Activated CD4-positive, alpha-beta T cell treated with anti-CD3 and anti-CD28 coated beads for 36 hours (primary cell): ENCODE measurements at regions not wholly inside any gene's neighbourhood (a gene's known extent, or its start where the extent isn't known, plus 50 kb on each side); places are given as distances from the start of the nearest gene placed in this dataset.
"Not testable (repeated sequence)": the region's sequence is repeated elsewhere in the genome, so short reads cannot be mapped to it uniquely, and the experiment has no call there.

Source experiments
- ATAC-seq: fragments of 200-7000 bp; cut with Tn5 transposase; one replicate; pipeline ENCODE4 v1.10.0; 2021; ENCODE audit warnings: mild to moderate bottlenecking, moderate library complexity
- CTCF ChIA-PET: fragments of 350-600 bp; sonication (Branson Sonifier 250); formaldehyde crosslinking; loops from one replicate; lab custom pipeline; 2021; ENCODE audit warnings: antibody characterized with exemption; lab: Charles Lee
- POLR2A ChIA-PET: fragments of 350-600 bp; sonication (Branson Sonifier 250); formaldehyde crosslinking; loops from one replicate; lab custom pipeline; 2021; ENCODE audit warnings: antibody characterized with exemption, inconsistent platforms; lab: Charles Lee
- DNase-seq: peaks from one replicate; pipeline ENCODE4 v3.0.0-alpha.2; 2020
- H3K27ac Mint-ChIP-seq: one replicate; pipeline ENCODE4 v1.8.0; 2021; ENCODE audit warnings: mixed read lengths
- H3K27me3 Mint-ChIP-seq: one replicate; pipeline ENCODE4 v1.8.0; 2021; ENCODE audit warnings: mixed read lengths
- H3K36me3 Mint-ChIP-seq: one replicate; pipeline ENCODE4 v1.8.0; 2021; ENCODE audit warnings: low read depth, mixed read lengths
- H3K4me1 Mint-ChIP-seq: one replicate; pipeline ENCODE4 v1.8.0; 2021; ENCODE audit warnings: mixed read lengths
- H3K4me3 Mint-ChIP-seq: one replicate; pipeline ENCODE4 v1.8.0; 2021; ENCODE audit warnings: mild to moderate bottlenecking, moderate library complexity, mixed read lengths
- H3K9me3 Mint-ChIP-seq: one replicate; pipeline ENCODE4 v1.8.0; 2021; ENCODE audit warnings: low read depth, mixed read lengths
- intact Hi-C, 2 experiments: fragments of 100-400 bp; cut with DNase I in 1 of 2; cut with micrococcal nuclease in 1 of 2; formaldehyde crosslinking; loops; one replicate each; pipeline versions ENCODE4 v1.14.2 to v1.15.1; 2022 to 2024; cut with DNase I, micrococcal nuclease

DNA sequence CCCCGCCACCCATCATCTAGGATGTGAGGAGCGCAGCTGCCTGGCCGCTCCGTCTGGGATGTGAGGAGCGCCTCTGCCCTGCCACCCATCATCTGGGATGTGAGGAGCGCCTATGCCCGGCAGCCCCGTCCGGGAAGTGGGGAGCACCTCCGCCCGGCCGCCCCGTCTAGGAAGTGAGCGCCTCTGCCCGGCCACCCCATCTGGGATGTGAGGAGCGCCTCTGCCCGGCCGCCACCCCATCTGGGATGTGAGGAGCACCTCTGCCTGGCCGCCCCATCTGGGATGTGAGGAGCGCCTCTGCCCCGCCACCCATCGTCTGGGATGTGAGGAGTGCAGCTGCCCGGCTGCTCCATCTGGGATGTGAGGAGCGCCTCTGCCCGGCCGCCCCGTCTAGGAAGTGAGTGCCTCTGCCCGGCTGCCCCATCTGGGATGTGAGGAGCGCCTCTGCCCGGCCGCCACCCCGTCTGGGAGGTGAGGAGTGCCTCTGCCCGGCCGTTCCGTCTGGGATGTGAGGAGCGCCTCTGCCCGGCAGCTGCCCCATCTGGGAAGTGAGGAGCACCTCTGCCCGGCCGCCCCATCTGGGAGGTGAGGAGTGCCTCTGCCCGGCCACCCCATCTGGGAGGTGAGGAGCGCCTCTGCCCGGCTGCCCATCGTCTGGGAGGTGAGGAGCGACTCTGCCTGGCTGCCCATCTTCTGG is 1086.5 kb downstream of the TYW1 start:
- H3K4me3 Mint-ChIP-seq, POLR2A ChIA-PET, DNase-seq, ATAC-seq, H3K27ac Mint-ChIP-seq, intact Hi-C loops, H3K4me1 Mint-ChIP-seq, H3K27me3 Mint-ChIP-seq, H3K36me3 Mint-ChIP-seq: not testable (repeated sequence)
- peaks cover 21% of the 10 kb centered on the region for H3K9me3 Mint-ChIP-seq
- CTCF ChIA-PET: interaction anchor here (0.8 kb wide), 1 partner anchor 1816 kb away, joined by 3 read pairs; no protein-coding TSS in a partner anchor

DNA sequence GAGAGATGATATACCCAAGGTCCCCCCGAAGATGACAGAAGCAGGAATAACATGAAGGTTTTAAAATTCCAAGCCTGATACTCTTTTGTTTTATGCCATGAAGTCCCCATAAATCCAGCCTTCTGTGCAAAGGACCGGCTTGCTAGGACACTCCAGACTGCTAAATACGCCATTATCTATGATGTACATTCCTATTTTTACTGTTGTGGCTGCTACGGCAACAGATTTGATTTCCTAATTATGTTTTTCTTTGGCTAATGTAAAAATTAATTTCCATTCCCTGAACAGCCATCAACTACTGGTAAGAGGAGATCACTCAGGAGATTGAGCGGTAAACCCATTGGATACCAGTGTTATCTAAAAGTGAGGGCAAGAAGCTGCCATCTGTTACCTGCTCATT is 1090.8 kb downstream of the TYW1 start:
- Mint-ChIP-seq H3K4me1 (no peaks in the 10 kb centered on the region), H3K9me3 (peaks cover 19% of the 10 kb centered on the region), H3K36me3 (no peaks in the 10 kb centered on the region), H3K27ac (no peak overlapping the region), H3K4me3 (no peak overlapping the region), H3K27me3 (no peaks in the 10 kb centered on the region)
- DNase-seq (no peak), ATAC-seq (no peak)
- POLR2A ChIA-PET: no interaction called here
- CTCF ChIA-PET: interaction anchor here (0.6 kb wide), 1 partner anchor 654 kb away, joined by 3 read pairs; no protein-coding TSS in a partner anchor
- intact Hi-C loops: no loop called here

DNA sequence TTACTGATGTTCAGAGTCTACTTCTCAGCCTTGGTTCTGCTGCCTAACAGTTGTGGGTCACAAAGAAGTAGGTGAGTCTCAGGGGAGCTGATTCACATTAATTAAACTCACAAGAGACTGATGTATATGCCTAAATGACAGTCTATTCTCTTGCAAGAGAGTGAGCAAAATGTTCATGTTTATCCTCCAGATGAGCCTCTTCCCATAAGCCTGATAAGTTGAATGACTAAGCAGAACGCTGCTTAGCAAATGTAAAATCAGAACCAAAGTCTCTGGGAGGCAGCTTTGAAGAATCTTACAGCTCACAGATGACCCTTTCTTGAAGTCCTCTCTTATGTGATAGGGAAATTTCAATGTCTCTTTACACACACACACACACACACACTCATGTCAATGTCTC is 1092.2 kb downstream of the TYW1 start:
- CTCF ChIA-PET: no interaction called here
- intact Hi-C loops: no loop called here

DNA sequence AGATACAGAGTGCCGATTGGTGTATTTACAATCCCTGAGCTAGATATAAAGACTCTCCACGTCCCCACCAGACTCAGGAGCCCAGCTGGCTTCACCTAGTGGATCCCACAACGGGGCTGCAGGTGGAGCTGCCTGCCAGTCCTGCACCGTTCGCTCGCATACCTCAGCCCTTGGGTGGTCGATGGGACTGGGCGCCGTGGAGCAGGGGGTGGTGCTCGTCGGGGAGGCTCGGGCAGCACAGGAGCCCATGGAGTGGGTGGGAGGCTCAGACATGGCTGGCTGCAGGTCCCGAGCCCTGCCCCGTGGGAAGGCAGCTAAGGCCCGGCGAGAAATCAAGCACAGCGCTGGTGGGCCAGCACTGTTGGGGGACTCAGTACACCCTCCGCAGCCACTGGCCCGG is 1093.6 kb downstream of the TYW1 start:
- intact Hi-C loops, H3K27me3 Mint-ChIP-seq, H3K4me1 Mint-ChIP-seq, ATAC-seq, CTCF ChIA-PET, DNase-seq, H3K36me3 Mint-ChIP-seq, H3K4me3 Mint-ChIP-seq, POLR2A ChIA-PET, H3K27ac Mint-ChIP-seq: not testable (repeated sequence)
- H3K9me3 Mint-ChIP-seq: peaks cover 18% of the 10 kb centered on the region

More for the DNA sequence above, 1092.2 kb downstream of the TYW1 start:
- no peak overlapping the region for H3K27ac Mint-ChIP-seq
- no peaks in the 10 kb centered on the region for H3K36me3 Mint-ChIP-seq
- DNase-seq (no peak), ATAC-seq (no peak)
- no peaks in the 10 kb centered on the region for H3K4me1 Mint-ChIP-seq
- H3K27me3 Mint-ChIP-seq: no peaks in the 10 kb centered on the region
- POLR2A ChIA-PET: no interaction called here
- H3K4me3 Mint-ChIP-seq: no peak overlapping the region
- H3K9me3 Mint-ChIP-seq: peaks cover 22% of the 10 kb centered on the region

DNA sequence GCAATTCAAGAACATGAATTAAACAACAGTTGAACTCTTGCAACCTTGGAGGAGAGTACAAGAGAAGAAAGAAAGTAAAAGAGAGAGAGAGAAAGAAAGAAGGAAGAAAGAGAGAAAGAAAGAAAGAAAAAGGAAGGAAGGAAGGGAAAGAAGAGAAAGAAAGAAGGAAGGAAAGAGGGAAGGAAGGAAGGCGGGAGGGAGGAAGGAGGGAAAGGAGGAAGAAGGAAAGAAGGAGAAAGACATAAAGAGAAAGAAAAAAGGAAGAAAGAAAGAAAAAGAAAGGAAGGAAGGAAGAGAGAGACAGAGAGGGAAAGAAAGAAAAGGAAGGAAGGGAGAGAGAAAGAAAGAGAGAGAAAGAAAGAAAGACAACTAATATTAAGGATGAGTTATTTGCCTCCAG is 1106.7 kb downstream of the TYW1 start:
- Mint-ChIP-seq H3K36me3 (no peaks in the 10 kb centered on the region), H3K4me3 (no peak overlapping the region), H3K27ac (no peak overlapping the region), H3K27me3 (no peaks in the 10 kb centered on the region), H3K9me3 (peaks cover 6% of the 10 kb centered on the region), H3K4me1 (no peaks in the 10 kb centered on the region)
- intact Hi-C loops: no loop called here
- CTCF ChIA-PET: no interaction called here
- no peak for DNase-seq
- no peak for ATAC-seq
- POLR2A ChIA-PET: no interaction called here

DNA sequence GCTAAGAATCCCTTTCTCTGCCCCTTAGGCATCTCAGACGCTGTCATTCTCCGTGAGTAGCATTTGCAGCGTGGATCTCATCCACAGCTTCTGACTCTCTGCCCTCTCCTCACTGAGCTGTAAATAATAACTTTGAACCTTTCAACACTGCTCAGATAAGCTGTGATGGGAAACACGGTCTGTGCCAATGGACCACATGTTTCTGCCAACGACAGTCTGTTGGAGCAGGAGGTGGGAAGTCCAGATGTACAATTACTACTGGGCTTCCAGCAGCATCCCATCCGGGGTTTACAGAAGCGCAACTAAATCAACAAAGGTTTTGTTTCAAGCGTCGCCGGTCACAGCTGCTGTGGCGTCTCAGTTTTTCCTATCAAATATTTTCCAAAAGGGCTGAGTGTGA is 1110.6 kb downstream of the TYW1 start:
- H3K27me3 Mint-ChIP-seq: no peaks in the 10 kb centered on the region
- ATAC-seq (no peak), DNase-seq (no peak)
- peaks cover 6% of the 10 kb centered on the region for H3K9me3 Mint-ChIP-seq
- H3K4me3 Mint-ChIP-seq: no peak overlapping the region
- H3K27ac Mint-ChIP-seq: no peak overlapping the region
- ChIA-PET CTCF (no interaction called here), POLR2A (no interaction called here)
- intact Hi-C loops: no loop called here
- H3K4me1 Mint-ChIP-seq: no peaks in the 10 kb centered on the region
- no peaks in the 10 kb centered on the region for H3K36me3 Mint-ChIP-seq

DNA sequence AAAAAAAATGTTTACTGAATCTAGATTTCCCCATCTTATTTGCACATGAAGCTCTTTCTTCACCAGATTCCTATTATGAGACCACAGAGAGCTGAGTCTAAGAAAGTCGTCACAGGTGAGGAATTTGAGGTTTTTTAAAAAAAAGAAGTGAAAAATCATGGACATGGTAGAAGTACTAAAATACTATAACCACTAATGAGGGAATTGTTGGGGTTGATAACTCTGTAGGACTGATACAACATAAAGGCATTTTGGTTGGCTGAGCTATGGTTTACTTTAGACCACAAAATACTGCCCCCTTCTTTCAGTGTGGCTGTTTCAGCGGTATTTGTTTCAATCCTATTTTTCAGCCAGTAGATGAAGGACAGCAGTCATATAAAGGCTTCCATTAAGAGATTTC is 1111.3 kb downstream of the TYW1 start:
- DNase-seq: no peak
- ChIA-PET CTCF (no interaction called here), POLR2A (no interaction called here)
- Mint-ChIP-seq H3K4me1 (no peaks in the 10 kb centered on the region), H3K27me3 (no peaks in the 10 kb centered on the region), H3K4me3 (no peak overlapping the region), H3K36me3 (no peaks in the 10 kb centered on the region), H3K27ac (no peak overlapping the region), H3K9me3 (peaks cover 7% of the 10 kb centered on the region)
- no peak for ATAC-seq
- intact Hi-C loops: no loop called here

DNA sequence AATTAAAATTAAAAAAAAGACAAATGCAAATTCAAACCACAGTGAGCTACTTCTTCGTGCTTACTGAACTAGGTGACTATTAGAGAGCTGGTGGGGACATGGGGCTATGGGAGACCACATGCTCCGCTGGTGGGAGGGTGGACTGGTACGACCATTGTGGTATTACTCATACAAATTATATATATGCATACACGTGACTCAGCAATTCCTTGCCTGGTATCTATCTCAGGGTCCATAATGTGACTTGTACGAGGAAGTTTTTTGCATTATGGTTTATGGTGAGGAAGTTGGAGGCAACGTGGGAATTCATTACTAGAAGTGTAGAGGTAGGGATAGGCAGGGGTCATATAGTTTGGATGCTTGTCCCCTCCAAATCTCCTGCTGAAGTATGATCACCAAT is 1112.7 kb downstream of the TYW1 start:
- intact Hi-C loops: no loop called here
- peaks cover 7% of the 10 kb centered on the region for H3K9me3 Mint-ChIP-seq
- no peak overlapping the region for H3K27ac Mint-ChIP-seq
- ChIA-PET POLR2A (no interaction called here), CTCF (no interaction called here)
- no peak overlapping the region for H3K4me3 Mint-ChIP-seq
- no peaks in the 10 kb centered on the region for H3K27me3 Mint-ChIP-seq
- DNase-seq (no peak), ATAC-seq (no peak)
- H3K36me3 Mint-ChIP-seq: no peaks in the 10 kb centered on the region
- H3K4me1 Mint-ChIP-seq: no peaks in the 10 kb centered on the region

DNA sequence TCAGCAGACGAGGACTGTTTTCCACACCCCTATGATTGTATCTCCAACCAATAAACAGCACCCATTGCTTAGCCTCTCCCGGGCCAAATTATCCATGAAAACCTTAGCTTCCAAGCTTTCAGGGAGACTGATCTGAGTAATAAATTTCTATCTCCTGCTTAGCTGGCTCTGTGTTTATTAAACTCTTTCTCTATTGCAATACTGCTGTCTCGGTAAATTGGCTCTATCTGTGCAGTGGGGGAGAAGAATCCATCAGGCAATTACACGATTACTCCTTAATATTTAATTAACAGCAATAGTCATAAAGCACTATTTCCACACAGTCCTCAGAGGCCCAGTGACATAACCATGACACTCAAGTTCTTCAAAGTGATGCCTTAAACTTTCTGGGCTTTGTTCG is 1122.8 kb downstream of the TYW1 start:
- H3K27ac Mint-ChIP-seq: no peak overlapping the region
- POLR2A ChIA-PET: no interaction called here
- no peaks in the 10 kb centered on the region for H3K36me3 Mint-ChIP-seq
- no peak for ATAC-seq
- intact Hi-C loops: no loop called here
- DNase-seq: no peak
- H3K9me3 Mint-ChIP-seq: peaks cover 39% of the 10 kb centered on the region
- H3K4me3 Mint-ChIP-seq: no peak overlapping the region
- CTCF ChIA-PET: no interaction called here
- H3K4me1 Mint-ChIP-seq: no peaks in the 10 kb centered on the region
- no peaks in the 10 kb centered on the region for H3K27me3 Mint-ChIP-seq

DNA sequence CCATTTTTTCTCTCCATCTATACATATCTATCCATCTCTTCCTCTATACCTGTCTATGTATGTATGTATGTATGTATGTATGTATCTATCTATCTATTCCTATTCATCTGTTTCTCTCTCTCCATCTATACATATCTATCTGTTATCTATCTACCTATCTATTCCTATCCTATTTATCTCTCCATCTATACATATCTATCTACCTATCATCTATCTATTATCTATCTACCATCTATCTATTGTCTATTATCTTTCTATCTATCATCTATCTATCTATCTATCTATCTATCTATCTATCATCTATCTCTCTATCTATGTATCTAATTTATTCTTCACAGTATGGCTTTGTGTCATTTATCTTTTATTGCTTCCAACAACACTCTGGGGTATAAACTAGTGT is 1124.4 kb downstream of the TYW1 start:
- H3K27ac Mint-ChIP-seq: no peak overlapping the region
- ChIA-PET POLR2A (no interaction called here), CTCF (no interaction called here)
- intact Hi-C loops: no loop called here
- no peak for ATAC-seq
- H3K4me1 Mint-ChIP-seq: no peaks in the 10 kb centered on the region
- DNase-seq: no peak
- no peak overlapping the region for H3K4me3 Mint-ChIP-seq
- H3K27me3 Mint-ChIP-seq: no peaks in the 10 kb centered on the region
- H3K36me3 Mint-ChIP-seq: no peaks in the 10 kb centered on the region
- peaks cover 39% of the 10 kb centered on the region for H3K9me3 Mint-ChIP-seq

DNA sequence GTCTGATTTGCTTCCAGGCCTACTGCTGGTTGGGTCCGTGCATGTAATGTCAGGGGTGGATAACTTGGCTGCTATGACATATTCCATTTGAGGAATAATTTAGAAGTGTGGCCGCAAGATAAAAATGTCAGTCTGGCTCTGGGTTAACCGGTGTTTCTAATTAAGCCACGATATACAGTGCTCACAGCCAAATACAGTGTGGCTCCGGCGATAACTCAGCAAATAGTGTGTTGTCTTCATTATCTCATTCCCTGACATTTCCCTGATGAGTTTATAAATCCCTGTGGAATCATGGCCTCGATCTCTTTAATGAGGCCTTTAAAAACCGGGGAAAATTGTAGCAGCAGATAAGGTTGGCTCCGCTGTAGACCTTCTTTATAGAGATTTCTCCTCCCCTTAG is 1125.0 kb downstream of the TYW1 start:
- H3K27me3 Mint-ChIP-seq: no peaks in the 10 kb centered on the region
- no peak overlapping the region for H3K4me3 Mint-ChIP-seq
- intact Hi-C loops: no loop called here
- POLR2A ChIA-PET: no interaction called here
- H3K4me1 Mint-ChIP-seq: no peaks in the 10 kb centered on the region
- CTCF ChIA-PET: no interaction called here
- no peak for DNase-seq
- no peak for ATAC-seq
- H3K27ac Mint-ChIP-seq: no peak overlapping the region
- H3K9me3 Mint-ChIP-seq: peaks cover 35% of the 10 kb centered on the region
- no peaks in the 10 kb centered on the region for H3K36me3 Mint-ChIP-seq

DNA sequence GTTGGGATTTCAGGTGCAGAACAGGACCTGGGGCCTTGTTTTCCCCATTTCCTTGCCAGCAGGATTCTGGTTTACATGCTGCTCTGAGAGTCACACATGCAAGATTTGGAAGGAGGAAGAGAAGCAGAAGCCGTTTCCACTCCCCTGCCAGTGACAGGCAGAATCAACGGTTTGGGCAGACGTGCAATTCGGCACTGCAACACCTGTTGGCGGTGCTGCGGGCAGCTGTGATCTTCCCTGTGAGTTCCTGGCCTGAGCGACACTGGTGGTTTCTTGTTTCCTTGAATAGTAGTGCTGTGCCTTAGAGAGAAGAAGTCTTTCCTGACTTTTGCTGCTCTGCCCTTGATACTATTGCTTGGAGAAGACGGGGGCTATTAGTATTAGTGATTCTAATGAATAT is 1126.2 kb downstream of the TYW1 start:
- ATAC-seq: no peak
- H3K27me3 Mint-ChIP-seq: no peaks in the 10 kb centered on the region
- no peak for DNase-seq
- peaks cover 27% of the 10 kb centered on the region for H3K9me3 Mint-ChIP-seq
- H3K27ac Mint-ChIP-seq: no peak overlapping the region
- ChIA-PET POLR2A (no interaction called here), CTCF (no interaction called here)
- intact Hi-C loops: no loop called here
- no peak overlapping the region for H3K4me3 Mint-ChIP-seq
- H3K4me1 Mint-ChIP-seq: no peaks in the 10 kb centered on the region
- no peaks in the 10 kb centered on the region for H3K36me3 Mint-ChIP-seq
